K562 (cell line): ENCODE measurements at regions not wholly inside any gene's neighbourhood (a gene's known extent, or its start where the extent isn't known, plus 50 kb on each side); places are given as distances from the start of the nearest gene placed in this dataset.

Source experiments
- CBX3 ChIP-seq, 2 experiments: IDR thresholded peaks; 1 replicate in 1 of 2; 2 replicates in 1 of 2; pipeline ENCODE4 v1.6.1; 2012; ENCODE audit warnings: inconsistent platforms in 2 of 2, low read length in 2 of 2, borderline replicate concordance in 1 of 2, control low read depth in 1 of 2
- TF ChIP-seq, protein P1 (sequence below), 3 experiments: IDR thresholded peaks in 2 of 3; conservative IDR thresholded peaks in 1 of 3; 2 replicates each; pipeline ENCODE4 v1.5.1; 2011 to 2012; ENCODE audit warnings: low read length in 3 of 3, mild to moderate bottlenecking in 3 of 3, control low read depth in 2 of 3, improper control_type of control experiment in 1 of 3, inconsistent platforms in 1 of 3, low read depth in 1 of 3, mixed read lengths in 1 of 3, moderate library complexity in 1 of 3; ENCODE audit not compliant: insufficient read depth in 2 of 3
- TF ChIP-seq, protein P2 (sequence below): fragments of 250-450 bp; sonication (Bioruptor Pico); IDR thresholded peaks from 2 replicates; pipeline ENCODE4 v1.8.0; 2022; ENCODE audit warnings: inconsistent platforms

DNA sequence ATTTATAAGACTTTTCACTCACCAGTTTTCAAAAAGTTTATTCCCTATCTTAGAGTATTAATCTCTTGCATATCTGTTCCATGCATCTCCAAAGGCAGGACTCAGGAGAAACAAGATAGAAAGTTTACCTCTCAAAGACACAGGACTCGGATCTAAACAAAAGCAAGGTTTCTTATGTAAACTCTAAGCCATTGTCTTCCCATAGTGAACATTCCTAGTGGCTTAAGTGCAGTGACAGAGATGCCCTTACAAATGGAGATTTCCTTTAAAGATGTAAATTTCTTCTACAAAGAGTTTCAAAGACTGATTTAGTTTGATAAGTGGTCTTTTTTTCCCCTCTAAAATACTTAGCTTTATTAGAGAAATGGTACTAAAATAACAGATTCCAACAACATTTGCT lies 209.8 kb downstream of the ACTR3B start:
- TF ChIP-seq, protein P1, sequence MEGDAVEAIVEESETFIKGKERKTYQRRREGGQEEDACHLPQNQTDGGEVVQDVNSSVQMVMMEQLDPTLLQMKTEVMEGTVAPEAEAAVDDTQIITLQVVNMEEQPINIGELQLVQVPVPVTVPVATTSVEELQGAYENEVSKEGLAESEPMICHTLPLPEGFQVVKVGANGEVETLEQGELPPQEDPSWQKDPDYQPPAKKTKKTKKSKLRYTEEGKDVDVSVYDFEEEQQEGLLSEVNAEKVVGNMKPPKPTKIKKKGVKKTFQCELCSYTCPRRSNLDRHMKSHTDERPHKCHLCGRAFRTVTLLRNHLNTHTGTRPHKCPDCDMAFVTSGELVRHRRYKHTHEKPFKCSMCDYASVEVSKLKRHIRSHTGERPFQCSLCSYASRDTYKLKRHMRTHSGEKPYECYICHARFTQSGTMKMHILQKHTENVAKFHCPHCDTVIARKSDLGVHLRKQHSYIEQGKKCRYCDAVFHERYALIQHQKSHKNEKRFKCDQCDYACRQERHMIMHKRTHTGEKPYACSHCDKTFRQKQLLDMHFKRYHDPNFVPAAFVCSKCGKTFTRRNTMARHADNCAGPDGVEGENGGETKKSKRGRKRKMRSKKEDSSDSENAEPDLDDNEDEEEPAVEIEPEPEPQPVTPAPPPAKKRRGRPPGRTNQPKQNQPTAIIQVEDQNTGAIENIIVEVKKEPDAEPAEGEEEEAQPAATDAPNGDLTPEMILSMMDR (IDR thresholded peaks at IDR 0.05 in 2 of 3, conservative IDR thresholded peaks at IDR 0.05 in 1 of 3; ENCODE audit: insufficient read depth in 2 of 3, low read depth in 1 of 3, low read length in 3 of 3): no peak
- TF ChIP-seq, protein P2, sequence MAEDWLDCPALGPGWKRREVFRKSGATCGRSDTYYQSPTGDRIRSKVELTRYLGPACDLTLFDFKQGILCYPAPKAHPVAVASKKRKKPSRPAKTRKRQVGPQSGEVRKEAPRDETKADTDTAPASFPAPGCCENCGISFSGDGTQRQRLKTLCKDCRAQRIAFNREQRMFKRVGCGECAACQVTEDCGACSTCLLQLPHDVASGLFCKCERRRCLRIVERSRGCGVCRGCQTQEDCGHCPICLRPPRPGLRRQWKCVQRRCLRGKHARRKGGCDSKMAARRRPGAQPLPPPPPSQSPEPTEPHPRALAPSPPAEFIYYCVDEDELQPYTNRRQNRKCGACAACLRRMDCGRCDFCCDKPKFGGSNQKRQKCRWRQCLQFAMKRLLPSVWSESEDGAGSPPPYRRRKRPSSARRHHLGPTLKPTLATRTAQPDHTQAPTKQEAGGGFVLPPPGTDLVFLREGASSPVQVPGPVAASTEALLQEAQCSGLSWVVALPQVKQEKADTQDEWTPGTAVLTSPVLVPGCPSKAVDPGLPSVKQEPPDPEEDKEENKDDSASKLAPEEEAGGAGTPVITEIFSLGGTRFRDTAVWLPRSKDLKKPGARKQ (CRISPR knock-in tag): no peak
- no peak for TF ChIP-seq CBX3 (IDR thresholded peaks at IDR 0.05; ENCODE audit: borderline replicate concordance in 1 of 2, low read length in 2 of 2)
